ENCODE measurements at regions not wholly inside any gene's neighbourhood (a gene's known extent, or its start where the extent isn't known, plus 50 kb on each side); places are given as distances from the start of the nearest gene placed in this dataset.
"Not testable (repeated sequence)": the region's sequence is repeated elsewhere in the genome, so short reads cannot be mapped to it uniquely, and the experiment has no call there.

DNA sequence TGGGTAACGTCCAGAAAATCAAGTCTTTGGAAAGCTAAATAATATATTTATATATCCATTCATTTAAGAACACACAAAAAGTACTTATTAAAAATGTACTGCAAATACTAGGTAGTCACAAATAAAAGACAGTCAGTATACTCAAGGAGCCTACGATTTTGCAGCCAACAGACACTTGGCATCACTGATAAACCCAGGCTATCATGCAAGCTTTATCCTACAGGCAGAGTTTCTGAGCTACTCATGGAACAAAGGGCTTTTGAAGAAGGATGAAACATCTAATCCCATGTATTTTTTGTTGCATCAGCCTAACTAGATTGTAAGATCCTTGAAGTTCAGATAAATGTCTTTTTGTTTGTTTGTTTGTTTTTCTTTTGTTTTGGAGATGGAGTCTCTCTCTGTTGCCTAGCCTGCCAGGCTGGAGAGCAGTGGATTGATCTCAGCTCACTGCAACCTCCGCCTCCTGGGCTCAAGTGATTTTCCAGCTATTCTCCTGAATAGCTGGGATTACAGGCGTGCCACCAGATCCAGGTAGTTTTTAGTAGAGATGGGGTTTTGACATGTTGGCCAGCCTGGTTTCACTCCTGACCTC is 319.4 kb upstream of the MDFIC2 start:
- DNase-seq: no peak

- no peak for DNase-seq
Measured at GRCh38 chr3:70621451-70621850, 309.0 kb upstream of the MDFIC2 start.

- no peak for DNase-seq
Measured at GRCh38 chr3:70620956-70621355, 308.5 kb upstream of the MDFIC2 start.

GRCh38 chr3:70620367-70620766 is 307.9 kb upstream of the MDFIC2 start:
- no peak for DNase-seq

DNA sequence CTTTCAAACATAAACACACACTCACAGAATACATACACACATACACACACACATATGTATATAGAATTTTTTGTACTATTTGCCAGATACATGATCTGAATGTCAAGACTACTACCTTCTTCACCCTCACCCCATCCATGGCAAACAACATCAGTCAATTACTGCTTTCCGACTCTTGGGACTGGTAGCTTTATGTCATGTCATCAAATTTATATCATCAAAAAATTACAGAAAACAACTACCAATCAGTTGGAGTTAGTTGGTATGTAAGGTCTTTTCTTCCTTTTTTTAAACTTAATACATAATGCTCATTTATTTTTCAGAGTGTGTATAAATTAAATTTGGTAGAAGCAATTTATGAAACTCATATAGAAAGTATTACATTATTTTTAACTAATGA is 305.7 kb upstream of the MDFIC2 start:
- no peak for DNase-seq

DNA sequence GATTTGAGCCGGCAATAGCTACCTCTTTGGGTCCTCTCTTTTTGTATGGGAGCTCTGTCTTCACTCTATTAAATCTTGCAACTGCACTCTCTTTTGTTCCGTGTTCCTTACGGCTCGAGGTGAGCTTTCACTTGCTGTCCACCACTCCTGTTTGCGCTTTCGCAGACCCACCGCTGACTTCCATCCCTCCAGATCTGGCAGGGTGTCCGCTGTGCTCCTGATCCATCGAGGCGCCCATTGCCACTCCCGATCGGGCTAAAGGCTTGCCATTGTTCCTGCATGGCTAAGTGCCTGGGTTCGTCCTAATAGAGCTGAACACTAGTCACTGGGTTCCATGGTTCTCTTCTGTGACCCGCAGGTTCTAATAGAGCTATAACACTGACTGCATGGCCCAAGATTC is 304.9 kb upstream of the MDFIC2 start:
- DNase-seq: not testable (repeated sequence)

DNA sequence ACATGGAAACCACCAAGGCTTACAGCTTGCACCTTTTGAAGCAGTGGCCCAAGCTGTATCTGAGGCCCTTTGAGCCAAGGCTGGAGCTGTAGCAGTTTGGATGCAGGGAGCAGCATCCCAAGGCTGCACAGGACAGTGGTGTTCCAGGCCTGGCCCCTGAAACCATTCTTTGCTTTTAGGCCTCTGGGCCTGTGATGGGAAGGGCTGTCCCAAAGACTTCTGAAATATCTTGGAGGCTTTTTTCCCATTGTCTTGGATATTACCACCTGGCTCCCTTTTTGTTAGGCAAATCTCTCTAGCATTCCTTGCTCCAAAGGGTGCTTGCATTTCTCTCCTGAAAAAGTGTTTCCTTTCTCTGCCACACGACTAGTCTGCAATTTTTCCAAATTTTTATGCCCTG is 302.8 kb upstream of the MDFIC2 start:
- no peak for DNase-seq

DNA sequence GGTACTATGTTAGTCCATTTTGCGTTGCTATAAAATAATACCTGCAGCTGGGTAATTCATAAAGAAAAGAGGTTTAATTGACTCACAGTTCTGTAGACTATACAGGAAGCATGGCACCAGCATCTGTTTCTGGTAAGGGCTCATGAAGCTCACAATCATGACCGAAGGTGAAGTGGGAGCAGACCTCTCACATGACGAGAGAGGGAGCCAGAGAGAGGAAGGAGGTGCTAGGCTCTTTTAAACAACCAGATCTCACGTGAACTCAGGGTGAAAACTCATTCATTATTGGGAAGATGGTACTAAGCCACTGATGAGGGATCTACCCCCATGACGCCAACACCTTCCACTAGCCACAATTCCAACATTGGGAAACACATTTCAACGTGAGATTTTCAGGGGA is 301.7 kb upstream of the MDFIC2 start:
- DNase-seq: no peak

- DNase-seq: no peak
Measured at GRCh38 chr3:70612920-70613319, 300.5 kb upstream of the MDFIC2 start.

DNA sequence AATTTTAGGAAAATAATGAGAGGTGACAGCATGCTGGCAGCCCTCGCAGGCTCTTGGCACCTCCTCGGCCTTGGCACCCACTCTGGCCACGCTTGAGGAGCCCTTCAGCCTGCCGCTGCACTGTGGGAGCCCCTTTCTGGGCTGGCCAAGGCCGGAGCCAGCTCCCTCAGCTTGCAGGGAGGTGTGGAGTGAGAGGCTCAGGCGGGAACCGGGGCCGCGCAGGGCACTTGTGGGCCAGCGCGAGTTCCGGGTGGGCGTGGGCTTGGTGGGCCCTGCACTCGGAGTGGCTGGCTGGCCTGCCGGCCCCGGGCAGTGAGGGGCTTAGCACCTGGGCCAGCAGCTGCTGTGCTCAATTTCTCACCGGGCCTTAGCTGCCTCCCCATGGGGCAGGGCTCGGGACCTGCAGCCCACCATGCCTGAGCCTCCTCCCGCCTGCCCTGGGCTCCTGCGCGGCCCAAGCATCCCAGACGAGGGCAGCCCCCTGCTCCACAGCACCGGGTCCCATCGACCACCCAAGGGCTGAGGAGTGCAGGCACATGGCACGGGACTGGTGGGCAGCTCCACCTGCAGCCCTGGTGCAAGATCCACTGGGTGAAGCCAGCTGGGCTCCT is 299.3 kb upstream of the MDFIC2 start:
- not testable (repeated sequence) for DNase-seq

GRCh38 chr3:70608434-70608833 is 296.0 kb upstream of the MDFIC2 start:
- no peak for DNase-seq

DNA sequence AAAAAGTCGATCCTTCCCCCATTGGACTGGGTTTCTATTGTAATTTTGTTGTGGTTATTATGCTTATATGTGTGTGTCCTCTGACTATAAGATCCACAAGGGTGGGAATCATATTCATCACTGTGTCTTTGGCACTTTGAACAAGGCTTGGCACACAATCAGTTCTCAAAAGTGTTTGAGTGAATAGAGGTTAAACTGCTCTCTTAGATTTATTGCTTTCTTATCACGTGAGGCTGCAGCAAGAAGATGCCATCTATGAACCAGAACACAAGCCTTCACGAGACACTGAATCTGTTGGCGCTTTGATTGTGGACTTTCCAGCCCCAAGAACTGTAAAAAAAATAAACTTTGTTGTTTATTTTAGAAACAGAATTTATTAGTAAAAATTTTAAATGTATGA is 295.0 kb upstream of the MDFIC2 start:
- no peak for DNase-seq

GRCh38 chr3:70606018-70606417 is 293.6 kb upstream of the MDFIC2 start:
- no peak for DNase-seq

DNA sequence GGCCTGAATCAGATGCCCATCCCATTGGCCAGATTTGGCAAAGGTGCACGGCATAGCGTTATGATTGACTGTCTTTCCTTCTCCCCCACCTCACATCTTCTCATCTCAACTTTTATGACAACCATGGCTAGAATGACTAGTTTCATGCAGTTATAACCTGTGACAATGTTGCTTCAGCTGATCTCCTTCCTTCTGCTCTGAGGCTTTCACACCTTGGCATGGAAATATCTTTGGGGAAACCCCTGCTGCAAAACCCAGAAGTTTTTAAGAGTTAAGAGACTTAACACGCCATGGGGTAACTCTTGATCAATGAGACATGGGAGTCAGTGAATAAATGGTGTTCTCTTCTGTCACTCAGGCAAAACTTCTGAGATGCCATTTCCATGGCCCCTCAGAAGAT is 290.7 kb upstream of the MDFIC2 start:
- no peak for DNase-seq

DNA sequence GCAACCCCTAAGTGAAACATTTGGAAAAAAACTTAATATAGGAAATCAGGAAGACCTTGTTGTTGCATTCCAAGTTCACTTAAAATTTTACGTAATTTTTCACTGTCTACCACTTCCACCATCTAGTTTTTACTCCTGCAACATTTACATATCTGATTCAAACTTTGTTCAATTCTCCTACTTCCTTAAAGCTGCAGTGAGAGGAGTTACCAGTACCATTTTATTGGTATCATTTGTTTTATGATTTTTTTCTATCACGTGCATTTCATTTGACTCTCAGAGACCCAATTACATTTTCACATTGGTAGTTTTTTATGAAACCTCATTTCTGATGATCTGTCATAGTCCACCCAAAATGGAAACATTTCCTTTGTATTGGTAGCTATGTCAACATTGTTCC is 284.9 kb upstream of the MDFIC2 start:
- no peak for DNase-seq

GRCh38 chr3:70583682-70584081 is 271.2 kb upstream of the MDFIC2 start:
- no peak for DNase-seq

GRCh38 chr3:70582803-70583202 is 270.4 kb upstream of the MDFIC2 start:
- no peak for DNase-seq

- DNase-seq: no peak
Measured at GRCh38 chr3:70580021-70580420, 267.6 kb upstream of the MDFIC2 start.

DNA sequence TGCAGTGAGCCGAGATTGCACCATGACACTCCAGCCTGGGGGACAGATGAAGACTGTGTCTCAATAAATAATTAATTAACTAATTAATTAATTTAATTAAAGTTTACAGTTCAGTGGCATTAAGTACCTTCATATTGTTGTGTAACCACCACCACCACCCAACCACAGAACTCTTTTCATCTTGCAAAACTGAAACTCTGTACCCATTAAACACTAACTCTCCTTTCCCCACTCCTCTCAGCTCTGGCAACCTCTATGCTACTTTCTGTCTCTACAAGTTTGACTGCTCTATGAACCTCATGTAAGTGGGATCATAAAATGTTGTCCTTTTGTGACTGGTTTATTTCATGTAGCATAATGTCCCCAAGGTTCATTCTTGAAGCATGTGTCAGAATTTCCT is 259.3 kb upstream of the MDFIC2 start:
- DNase-seq: no peak

DNA sequence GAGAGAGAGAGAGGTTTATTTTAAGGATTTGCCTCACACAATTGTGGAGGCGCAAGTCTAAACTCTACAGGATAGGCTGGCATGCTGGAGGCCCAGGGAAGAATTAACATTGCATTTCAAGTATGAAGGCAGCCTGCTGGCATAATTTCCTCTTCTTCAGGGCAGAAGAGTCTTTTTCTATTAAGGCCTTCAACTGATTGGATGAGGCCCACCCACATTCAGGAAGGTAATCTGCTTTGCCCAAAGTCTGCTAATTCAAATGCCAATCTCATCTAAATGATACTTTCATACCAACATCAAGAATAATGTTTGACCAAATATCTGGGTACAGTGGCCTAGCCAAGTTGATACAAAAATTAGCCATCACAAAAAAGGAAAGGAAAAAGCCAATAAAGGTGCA is 258.1 kb upstream of the MDFIC2 start:
- DNase-seq: no peak

GRCh38 chr3:70568626-70569025 is 256.2 kb upstream of the MDFIC2 start:
- DNase-seq: no peak

DNA sequence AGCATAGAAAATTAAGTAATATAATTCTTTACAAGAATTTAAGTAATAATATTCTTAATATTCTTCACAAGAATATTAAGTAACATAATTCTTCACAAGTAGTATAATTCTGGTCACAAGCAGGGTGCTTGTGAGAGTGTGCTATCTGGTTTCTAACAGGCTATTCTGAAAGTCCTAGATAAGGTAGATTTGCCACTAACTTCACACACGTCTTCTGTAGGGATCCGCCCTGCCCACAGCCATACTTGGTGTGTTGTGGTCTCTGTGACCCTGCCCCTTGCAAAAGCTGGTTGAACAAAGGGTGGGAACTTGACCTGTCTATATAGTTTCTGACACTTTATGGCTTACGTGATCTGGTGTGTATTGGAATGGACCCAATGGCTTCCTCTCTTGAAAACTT is 253.4 kb upstream of the MDFIC2 start:
- DNase-seq: no peak

DNA sequence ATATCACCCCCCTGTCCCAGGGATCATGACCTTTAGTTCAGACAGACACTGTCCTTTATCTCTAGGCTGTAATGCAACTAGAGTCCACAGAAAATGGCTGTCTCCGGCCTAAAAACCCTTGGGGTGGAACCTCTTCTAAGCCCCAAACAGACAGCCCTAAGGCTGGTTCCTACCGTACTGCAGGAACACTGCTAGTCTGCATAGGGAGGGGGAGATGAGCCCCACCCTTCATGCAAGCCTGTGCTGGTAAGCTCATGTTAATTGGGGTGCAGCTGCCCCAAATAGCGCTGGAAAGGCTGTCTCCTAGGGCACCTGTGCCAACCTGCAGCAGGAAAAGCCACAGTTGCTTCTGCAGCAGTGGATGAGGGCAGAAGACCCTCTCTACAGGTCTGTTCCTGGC is 252.1 kb upstream of the MDFIC2 start:
- no peak for DNase-seq

- no peak for DNase-seq
Measured at GRCh38 chr3:70561796-70562195, 249.4 kb upstream of the MDFIC2 start.

- no peak for DNase-seq
Measured at GRCh38 chr3:70558956-70559355, 246.5 kb upstream of the MDFIC2 start.
